IPS DF 19.7 (cell line): ENCODE measurements at regions not wholly inside any gene's neighbourhood (a gene's known extent, or its start where the extent isn't known, plus 50 kb on each side); places are given as distances from the start of the nearest gene placed in this dataset.
"Not testable (repeated sequence)": the region's sequence is repeated elsewhere in the genome, so short reads cannot be mapped to it uniquely, and the experiment has no call there.

Experiments
- DNase-seq: peaks from one replicate; pipeline ENCODE4 v3.0.0-alpha.2; 2013; ENCODE audit warnings: low read depth, low spot score

DNA sequence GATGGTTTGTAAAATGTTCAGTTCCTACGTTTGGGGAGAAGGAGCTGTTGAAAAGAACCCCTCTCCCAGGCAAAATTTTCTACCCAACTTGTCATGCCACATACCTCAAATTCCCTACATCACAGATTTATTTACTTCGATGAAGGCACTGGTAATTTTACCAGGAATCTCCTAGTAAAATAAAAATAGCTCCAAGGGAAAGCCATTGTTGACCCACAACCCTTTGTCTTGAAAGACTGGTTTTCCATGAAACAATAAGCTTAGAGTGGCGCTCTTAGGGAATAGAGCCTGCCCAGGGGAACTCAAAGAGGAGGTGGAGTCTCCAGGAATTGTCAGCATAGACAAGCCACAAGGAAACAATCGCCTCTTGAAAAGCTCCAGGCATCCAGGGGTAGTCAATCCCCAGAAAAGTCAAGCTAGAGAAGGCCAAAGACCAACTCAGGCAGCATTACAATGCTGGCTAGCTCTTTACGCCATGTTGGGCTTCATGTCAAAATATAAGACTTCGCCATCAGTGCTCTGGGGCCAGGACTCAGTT lies 99.2 kb upstream of the RREB1 start:
- DNase-seq, result no peak

DNA sequence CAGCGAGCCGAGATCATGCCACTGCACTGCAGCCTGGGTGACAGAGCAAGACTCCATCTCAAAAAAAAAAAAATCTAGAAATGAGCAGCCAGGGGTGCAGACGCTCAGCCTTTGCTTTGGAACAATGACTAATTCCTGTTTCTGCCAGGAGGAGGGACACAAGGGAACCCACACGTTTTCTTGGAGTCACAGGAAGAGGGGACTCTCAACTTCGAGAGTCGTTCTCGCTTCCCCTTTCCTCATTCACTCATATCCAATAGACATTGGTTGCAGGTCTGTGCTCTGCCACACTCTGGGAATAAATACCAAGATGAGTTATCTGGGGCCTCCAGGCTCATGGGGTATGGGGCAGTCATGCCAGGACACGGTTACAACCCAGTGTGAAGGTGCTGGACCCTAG lies 91.5 kb upstream of the RREB1 start:
- no peak for DNase-seq

DNA sequence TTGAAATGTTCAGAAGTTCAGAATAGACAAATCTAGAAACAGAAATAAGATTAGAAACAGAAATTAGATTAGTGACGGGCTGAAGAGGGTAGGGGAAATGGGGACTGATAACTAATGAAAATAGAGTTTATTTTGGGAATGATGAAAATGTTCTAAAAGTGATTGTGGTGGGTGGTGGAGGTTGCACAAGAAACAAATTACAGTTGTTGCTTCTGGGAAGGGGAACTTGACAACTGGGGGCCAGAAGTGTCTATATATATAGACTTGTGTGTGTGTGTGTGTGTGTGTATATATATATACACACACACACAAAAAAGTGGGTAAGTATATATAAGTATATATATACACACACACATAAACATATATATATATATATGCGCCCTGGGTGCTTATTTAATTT lies 86.5 kb upstream of the RREB1 start:
- DNase-seq, result no peak

DNA sequence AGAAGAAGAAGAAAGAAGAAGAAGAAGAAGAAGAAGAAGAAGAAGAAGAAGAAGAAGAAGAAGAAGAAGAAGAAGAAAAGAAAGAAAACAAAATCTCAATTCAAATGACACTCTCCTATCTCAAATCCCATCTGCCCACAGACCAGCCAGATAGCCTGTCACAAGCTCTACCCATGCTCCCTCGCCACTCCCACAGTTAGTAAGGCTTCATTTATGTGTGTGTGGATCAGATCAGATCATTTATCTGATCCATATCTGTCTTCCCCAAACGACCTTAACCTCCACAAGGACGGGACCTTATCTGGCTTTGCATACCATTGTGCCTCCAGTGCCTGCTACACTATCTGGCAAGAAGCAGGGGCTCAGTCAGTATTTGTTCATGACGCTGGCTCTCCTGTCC lies 81.9 kb upstream of the RREB1 start:
- DNase-seq, result no peak

DNA sequence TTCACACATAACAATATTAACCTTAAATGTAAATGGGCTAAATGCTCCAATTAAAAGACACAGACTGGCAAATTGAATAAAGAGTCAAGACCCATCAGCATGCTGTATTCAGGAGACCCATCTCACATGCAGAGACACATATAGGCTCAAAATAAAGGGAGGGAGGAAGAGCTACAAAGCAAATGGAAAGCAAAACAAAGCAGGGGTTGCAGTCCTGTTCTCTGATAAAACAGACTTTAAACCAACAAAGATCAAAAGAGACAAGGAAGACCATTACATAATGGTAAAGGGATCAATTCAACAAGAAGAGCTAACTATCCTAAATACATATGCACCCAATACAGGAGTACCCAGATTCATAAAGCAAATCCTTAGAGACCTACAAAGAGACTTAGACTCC lies 78.8 kb upstream of the RREB1 start:
- DNase-seq, result not testable (repeated sequence)

DNA sequence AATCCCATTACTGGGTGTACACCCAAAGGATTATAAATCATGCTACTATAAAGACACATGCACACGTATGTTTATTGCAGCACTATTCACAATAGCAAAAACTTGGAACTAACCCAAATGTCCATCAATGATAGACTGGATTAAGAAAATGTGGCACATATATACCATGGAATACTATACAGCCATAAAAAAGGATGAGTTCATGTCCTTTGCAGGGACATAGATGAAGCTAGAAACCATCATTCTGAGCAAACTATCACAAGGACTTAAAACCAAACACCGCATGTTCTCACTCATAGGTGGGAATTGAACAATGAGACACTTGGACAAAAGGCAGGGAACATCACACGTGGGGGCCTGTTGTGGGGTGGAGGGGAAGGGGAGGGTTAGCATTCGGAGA lies 76.8 kb upstream of the RREB1 start:
- not testable (repeated sequence) for DNase-seq

DNA sequence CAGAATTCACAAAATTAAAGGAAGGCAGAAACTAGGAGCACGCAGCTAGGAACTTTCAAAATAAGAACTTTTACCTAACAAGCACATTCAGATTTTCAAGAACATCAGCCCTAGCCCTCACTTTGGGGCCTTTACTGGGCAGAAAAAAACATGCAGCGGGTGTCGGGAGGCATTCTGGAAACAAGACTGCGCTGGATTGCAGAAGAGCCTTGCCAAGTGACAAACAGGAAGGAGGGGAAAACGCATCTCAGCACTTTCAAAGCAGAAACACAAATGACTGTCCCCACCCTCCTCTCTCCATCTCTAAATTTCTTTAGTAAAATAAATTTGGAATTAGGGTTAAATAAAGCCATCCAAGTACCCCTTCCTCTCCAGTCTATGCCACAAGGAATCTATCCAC lies 74.6 kb upstream of the RREB1 start:
- no peak for DNase-seq

DNA sequence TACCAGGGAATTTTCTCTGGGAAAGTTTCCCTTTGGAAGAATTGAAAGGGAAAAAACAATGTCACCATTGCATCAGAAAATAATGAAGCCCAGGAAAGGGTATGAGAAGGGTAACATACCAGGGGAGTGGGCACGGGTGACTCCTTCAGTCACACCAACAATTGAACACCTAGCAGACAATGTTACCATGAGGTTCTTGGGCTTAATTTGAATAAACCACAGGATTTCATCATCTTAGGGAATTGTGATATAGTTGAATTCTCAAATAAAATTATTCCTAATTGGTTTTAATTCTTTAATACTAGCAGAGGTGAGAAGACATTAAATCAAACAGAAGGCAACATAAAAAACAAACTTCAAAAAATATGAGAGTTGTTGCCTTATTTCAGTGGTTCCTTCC lies 73.7 kb upstream of the RREB1 start:
- DNase-seq, result no peak

DNA sequence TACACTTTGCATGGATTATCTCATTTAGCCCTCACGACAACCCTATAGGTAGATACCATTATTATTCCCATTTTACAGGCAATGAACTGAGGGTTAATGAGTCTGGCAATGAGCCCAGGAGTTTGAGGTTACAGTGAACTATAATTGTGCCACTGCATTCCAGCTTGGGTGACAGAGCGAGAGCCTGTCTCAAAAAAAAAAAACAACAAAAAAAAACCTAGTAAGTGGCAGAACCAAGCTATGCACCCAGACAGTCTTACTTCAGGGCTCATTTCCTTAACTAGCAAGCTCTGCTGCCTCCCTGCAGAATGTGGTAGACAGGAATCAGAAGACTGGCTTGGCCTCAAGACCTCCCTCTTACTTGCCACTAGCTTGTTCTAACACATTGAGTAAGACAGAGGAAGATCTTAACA lies 71.9 kb upstream of the RREB1 start:
- no peak for DNase-seq

DNA sequence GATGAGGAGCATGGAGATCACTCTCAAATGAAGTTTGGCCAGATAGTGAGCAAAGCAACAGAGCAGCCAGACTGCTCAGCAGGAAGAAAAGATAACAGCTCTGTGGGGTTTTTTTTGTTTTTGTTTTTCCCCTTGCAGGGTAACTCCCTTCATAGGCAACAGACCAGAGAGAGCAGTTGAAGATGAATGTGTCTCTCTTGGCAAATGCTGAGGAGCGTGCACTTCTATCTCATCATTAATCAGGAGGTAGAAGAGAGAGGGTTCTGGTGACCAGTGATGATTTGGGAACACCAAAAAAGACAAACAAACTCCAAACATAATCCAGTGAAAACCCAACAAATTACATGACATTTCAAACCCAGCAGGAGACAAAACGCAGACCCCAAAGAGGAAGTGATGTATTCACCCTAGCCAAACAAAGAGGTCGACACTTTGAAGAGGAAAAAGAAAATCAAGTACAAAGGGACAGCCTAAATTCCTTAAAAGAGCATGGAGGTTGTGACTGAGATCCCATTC lies 66.2 kb upstream of the RREB1 start:
- no peak for DNase-seq

DNA sequence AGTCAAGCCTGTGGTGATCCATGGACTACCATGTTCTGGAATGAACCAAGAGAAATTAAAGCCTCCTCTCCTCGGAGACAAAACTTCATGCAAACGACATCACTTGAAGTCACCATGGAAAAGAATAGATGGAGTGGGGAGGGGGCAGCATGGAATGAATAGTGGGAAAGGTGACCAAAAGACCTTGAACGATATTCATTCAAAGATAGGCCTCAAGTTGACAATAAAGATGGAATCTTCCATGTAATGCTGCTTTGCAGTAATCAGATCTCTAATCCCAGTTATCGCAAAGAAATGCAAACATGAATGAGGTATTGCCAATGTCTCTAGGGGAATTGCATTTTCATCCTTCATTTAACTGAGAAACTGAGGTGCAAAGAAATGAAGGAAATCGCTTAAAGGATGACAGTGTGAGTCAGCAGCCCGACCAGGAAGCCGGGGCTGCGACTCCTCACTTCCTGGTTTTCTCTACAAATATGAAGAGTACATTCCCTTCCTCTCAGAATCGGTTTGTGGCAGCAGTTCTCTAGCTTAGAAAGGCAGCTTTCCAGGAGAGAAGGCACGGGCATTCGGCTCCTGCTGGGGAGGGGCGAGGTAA lies 65.6 kb upstream of the RREB1 start:
- DNase-seq, result no peak

DNA sequence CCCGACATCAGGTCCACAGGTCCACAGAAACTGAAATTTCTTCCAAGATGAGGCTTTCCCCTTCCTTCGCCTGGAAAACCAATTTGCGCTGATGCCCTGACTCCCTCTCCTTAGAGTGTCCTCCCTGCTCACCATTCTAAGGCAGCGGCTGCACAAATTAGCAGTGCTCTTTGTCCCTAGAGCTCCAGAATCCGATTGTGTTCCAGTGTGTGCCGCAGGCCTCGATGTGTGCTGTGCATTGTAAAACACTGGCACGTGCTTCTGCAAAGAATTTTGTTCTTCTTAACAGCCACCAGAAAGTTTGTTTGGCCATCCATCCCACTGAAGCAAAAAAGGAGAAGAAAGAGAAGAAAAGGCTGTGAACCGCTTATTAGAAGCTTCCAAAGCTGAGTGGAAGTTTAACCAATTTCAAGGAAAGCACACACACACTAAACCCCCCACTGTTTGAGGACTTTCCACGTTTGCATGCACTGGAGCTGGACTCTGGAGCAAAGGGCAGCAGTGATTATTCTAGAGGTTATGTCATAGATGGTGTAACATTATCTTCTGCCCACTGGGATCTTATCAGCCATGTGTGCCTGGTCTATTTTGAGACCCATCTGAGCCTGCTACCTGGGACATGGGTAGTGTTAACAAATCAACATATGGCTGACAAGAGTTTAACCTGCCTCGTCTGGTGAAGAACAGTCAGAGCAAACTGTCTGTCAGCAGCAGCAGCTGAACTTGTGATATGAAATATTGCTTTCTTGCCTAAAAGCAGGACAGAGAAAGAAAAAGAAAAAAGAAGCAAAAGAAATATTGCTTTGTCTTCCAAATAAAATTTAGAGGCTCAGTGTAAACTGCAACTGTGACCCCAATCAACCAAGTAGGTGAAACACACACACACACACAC lies 64.9 kb upstream of the RREB1 start:
- DNase-seq, result no peak

DNA sequence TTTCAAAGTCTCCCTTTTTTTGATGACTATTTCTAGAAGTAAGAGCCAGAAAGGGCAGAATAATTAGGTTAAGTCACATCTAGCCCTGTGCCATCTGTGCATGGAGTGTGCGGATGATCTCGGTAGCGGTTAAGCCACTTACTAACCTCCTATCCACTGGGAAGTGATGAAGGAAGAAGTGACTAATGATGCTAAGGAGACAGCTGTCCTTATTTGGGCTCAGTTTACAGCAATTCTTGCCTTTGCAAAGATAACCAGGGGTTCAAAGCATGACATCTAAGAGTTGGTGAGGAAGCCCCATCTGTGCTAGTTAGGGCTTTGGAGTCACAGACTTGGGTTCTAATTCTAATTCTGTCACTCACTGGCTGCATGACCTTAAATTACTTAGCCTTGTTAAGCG lies 62.4 kb upstream of the RREB1 start:
- DNase-seq, result no peak

DNA sequence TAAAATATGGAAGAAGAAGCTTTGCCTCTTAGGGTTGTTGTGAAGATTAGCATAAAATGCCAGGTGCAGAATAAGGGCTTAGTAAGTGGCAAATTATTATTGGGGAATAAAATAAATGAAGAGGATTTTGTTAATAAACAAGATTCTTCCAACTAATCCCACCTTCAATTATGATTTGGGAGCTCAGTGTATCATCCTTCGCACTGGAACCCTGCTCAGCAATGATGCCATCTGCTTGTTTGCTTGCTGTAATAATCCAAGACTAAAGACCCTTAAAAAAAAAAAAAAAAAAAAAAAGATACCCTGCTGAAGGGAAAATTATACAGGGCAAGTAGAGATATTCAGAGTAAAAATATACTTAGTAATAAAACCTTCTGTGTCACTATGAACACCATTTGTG lies 62.0 kb upstream of the RREB1 start:
- no peak for DNase-seq

DNA sequence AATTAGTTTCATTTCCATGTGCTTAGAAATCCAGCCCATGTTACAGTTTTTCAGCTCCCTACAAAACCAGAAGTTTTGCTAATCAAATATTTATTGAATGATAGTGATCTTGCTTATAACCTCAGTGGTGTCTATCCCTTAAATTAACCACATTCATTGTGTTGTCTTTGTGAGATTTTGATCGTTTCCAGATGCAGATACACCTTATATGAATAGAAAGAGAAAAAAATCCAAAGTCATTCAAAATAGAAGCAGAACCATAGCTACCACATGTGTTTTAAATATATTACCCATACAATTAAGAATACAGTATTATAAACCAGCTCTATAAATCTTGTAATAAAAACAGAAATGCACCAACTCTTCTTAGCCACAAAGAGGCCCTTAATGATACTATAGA lies 60.6 kb upstream of the RREB1 start:
- DNase-seq, result no peak

DNA sequence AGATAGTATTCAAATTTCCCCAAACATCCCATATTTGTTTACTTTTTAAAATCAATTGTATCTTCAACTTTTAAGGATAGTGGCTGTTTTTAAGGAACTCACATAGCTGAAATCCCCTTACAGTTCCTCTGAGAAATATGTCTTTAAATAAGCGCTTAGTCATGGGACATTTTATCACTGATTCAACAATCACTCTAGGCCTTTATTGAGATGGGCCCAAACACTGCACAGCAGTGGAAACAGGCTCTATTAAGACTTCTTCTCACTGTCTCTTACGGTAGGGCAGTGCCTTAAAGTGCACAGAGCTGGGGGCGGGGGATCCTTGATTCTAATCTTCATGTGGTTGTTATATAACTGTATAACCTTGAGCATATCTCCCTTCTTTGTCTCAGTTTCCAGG lies 59.8 kb upstream of the RREB1 start:
- DNase-seq, result no peak

DNA sequence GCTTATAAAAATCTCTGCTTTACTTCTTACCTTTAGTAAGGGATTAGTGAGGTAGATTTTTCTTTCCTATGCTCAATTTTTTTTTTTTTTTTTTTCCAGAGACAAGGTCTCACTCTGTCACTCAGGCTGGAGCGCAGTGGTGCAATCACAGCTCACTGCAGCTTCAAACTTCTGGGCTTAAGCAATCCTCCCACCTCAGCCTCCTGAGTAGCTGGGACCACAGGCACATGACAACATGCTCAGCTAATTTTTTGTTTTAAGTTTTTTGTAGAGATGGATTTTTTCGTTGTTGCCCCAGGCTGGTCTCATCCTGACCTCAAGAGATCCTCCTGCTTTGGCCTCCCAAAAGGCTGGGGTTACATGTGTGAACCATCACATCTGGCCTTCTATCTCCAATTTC lies 58.9 kb upstream of the RREB1 start:
- no peak for DNase-seq

DNA sequence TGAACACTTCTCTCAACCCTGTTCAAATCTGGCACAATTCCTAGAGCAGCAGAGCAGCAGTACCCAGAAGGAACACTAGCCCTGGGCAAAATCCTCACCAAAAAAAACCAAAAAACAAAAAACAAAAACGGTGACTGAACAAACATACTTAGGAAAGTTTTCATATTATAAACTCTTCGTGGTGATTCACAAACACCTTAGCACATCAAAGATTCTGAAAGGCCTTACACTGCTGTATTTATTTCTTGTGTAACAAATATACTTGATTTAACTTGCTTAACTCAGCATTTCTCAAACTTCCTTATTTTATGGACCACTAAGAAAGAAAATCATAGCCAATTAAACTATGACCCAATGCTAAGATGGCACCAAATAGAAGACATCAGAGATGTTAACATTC lies 57.8 kb upstream of the RREB1 start:
- DNase-seq, result no peak

DNA sequence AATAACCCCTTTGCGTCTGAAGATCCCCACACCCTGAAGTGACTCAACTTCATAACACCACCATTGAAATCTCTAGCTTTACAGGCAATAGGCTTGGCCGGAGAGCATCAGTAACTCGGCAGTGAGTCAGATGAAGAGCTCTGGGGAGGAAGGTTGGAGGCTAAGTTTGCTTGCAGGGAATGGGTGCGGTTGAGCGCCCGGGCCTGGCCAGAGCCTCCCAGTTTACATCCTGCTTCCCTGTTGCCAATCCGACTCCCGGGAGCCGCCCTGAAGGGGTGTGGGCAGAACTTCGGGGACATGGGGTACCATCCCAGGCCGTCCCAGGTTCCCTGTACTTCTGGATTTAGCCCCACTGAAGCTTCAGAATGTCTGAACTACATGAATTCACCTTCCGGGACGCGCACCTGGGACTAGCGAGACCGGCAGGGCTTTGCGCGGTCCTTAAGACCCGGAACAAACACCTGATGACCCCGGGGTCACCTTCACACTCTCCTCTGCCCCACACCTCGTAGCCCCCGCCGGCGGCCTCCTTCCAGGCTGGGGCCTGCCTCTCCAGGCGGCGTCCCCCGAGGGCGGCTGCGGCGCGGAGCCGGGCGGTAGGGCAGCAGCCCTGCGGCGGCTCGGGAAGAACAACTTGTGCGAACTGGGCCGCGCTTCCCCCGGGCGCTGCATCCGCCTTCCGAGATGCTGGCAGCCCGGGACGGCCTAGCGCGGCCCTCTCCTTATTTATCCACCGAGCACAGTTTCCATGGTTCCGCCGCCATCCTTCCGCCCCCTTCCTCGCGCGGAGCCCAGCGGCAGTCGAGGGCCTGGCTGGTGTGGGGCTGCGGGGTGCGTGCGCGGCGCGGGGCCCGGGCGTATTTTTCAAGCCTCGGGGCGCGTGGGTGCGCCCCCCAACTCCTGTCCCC lies 56.6 kb upstream of the RREB1 start:
- DNase-seq, result no peak

DNA sequence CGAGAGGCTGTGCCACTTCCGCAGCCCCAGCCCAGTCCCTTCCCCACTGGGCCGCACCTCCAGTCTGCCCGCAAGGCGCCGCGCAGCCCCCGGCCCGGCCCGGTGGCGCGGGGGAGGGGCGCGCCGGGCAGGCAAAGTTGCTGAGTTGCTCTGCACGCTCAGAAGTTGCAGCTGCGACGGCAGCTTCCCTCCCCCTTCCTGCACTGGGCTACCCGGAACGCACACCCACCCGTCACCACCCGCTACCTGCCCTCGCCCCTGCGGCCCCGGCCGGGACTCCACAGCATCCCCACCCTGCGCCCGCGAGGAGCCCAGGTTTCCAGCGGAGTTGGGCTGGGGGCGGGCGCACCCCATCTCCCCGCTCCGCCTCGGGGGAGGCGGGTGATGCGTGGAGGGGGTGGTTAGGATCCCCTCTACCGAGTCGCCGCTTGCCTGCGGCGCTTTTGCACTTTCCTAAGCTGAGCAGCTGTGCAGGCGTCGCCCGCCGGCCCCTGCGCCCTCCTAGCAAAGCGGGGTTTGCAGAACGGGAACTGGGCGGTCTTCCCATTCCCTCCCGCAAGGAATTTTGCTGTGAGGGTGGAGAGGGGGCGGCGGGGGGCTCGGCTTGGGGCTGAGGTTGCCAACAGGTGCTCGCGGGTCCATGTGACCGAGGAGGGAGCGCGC lies 55.9 kb upstream of the RREB1 start:
- DNase-seq, result no peak

DNA sequence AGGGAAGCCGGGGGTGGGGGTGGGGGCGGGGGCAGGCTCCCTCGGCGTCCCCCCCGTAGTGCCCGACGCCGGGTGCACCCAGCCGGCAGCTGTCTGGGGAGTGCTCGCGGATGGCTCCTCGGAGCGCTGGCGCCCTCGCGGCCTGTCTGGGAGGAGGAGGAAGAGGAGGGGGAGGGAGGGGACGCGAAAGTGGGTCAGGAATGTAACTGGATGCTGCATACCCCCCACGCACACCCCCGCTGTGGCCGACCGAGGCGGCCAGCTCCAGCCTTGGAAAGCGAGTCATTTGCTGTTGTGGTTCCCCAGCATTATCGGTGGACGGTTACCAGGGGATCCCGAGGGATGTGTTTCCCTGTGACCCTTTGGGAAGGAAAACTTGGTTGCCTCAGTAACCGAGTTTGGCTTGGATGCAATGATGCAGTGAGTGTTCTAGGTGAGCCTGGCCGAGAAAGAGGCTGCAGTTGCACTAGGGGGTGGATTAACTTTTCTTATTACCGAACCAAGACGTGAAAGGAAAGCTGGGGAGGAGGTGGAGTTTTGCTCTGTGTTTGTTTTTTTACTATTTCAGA lies 55.2 kb upstream of the RREB1 start:
- no peak for DNase-seq
